ENCODE measurements at regions not wholly inside any gene's neighbourhood (a gene's known extent, or its start where the extent isn't known, plus 50 kb on each side); places are given as distances from the start of the nearest gene placed in this dataset.
"Not testable (repeated sequence)": the region's sequence is repeated elsewhere in the genome, so short reads cannot be mapped to it uniquely, and the experiment has no call there.

DNA sequence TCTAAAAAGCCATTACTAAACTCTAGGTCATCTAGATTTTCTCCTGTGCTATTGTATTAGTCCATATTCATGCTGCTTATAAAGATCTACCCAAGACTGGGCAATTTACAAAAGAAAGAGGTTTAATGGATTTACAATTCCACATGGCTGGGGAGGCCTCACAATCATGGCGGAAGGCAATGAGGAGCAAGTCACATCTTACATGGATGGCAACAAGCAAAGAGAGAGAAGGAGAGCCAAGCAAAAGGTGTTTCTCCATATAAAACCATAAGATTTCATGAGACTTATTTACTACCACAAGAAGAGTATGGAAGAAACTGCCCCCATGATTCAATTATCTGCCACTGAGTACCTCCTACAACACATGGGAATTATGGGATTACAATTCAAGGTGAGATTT lies 69.6 kb upstream of the CCDC6 start:
- DNase-seq = not testable (repeated sequence)

DNA sequence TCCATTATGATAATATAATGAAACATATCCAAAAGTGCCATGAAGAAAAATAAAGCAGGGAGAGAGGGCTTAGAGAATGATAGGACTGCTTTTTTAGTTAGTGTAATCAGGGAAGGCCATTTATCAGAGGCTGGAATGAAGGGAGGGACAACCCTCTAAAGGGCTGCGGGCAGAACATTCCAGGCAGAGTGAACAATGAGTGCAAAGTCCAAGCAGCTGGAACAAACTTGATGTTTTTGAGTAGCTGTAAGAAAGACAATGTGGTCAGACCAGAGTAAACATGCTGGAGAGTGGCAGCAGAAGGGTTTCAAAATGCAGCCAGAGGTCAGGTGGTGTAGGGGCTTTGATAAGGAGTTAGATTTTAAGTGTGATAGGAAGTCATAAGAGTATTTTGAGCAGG lies 65.6 kb upstream of the CCDC6 start:
- DNase-seq = no peak

DNA sequence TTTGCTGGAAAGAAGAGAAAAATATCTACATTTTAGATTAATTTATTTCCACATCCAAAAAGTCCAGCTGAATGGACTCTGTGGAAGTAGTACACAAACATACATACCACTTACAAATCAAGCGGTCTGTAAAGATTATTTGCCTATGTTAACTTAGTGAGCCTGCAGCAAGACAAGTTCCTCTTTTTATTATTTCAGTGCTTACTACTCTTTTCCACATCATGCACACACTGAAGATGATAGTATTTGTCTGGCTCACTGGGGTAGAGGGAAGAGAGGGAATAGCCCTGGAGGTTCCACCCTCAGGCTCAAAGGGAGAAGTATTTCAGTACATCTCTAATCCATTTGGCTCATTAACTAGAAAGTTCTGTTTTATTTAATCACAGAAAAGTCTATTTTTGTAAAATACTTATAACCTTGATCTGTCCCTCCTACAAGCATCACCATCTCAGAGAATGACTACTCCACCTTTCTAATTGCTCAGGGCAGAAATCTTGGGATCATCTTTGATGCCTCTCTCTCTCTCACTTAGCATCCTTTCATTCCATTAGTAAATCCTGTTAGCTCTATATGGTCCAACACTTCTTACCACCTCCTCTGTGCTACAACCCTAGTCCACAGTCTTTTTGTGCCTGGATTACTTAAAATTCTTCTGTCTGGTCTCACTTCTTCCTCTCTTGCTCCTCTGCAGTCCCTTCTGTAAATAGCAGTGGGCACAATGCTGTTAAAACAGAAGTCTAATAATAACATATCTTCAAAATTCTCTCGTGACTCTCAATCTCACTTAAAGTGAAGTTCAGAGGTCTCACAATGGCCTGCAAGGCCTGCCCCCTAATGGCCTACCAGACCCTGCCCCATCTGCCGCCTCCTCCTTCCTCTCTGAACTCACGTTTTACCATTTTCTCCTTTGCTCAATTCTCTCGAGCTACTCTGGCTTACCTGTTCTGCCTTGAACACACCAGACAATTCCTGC lies 64.3 kb upstream of the CCDC6 start:
- DNase-seq = no peak

- DNase-seq = no peak
These were observed 62.3 kb upstream of the CCDC6 start for GRCh38 chr10:59968705-59969104.

DNA sequence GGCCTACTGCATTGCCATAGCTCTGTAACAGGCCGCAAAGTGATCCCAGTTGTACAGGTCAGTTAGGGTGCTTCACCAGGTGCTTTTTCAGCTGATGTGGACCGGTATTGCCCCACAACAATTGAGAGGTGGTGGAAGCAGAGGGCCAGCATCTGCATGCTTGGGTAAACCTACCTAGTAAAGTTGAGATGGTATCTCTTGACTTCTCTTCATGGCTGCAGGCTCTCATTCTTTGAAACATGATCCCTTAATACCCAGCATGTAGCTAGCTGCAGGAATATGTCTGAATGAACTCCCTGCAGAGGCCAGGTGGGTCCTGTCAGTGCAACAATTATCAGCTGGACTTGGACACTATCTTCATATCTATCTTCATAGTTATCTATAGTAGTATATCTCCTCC lies 60.7 kb upstream of the CCDC6 start:
- DNase-seq = peak; percentile 76

- no peak for DNase-seq
These were observed 59.7 kb upstream of the CCDC6 start for GRCh38 chr10:59965899-59966650.

DNA sequence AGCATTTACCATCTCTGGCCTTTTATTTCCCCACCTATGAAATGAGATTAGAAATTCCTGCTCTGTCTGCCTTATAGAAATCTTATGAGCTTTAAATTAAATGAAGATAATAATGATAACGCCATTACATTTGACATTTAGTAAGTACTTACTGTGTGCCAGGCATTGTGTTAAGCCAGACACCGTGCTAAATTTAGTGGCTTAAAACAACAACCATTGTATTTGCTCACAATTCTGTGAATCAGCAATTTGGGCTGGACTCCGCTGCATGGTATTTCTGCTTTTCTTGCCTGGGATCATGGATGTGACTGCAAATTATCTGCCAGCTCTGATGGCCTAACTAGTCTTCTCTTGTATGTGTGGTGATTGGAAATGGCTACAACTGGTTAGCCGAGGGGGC lies 56.4 kb upstream of the CCDC6 start:
- DNase-seq = no peak

DNA sequence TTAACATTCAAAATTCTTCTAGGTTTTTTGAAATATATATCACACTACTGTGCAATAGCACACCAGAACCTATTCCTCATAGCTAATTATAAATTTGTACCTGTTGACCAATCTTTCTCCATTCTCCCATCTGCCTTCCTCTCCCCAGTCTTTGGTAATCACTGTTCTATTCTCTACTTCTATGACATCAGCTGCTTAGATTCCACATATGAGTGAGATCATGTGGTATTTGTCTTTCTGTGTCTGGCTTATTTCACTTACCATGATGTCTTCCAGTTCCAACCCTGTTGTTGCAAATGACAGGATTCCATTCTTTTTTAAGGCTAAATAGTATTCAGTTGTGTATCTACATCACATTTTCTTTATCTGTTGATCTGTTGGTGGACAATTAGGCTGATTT lies 54.4 kb upstream of the CCDC6 start:
- no peak for DNase-seq

GRCh38 chr10:59959504-59960018 lies 53.2 kb upstream of the CCDC6 start:
- DNase-seq = no peak

- no peak for DNase-seq
These were observed 52.5 kb upstream of the CCDC6 start for GRCh38 chr10:59958882-59959281.

- no peak for DNase-seq
These were observed 51.6 kb upstream of the CCDC6 start for GRCh38 chr10:59957975-59958374.
